HG03432 (cell line): ENCODE measurements at regions not wholly inside any gene's neighbourhood (a gene's known extent, or its start where the extent isn't known, plus 50 kb on each side); places are given as distances from the start of the nearest gene placed in this dataset.
"Not testable (repeated sequence)": the region's sequence is repeated elsewhere in the genome, so short reads cannot be mapped to it uniquely, and the experiment has no call there.

ENCODE experiments used
- ATAC-seq: cut with Tn5 transposase; IDR thresholded peaks from one replicate; pipeline ENCODE4 v1.9.1; 2021; ENCODE audit warnings: mild to moderate bottlenecking, moderate library complexity; ENCODE audit not compliant: unreplicated experiment

- ATAC-seq = no peak
Observed at GRCh38 chr15:50857763-50858162, 50.7 kb upstream of the AP4E1 start.

- peak; percentile 93 for ATAC-seq
Observed at GRCh38 chr15:50854601-50855490, 53.6 kb upstream of the AP4E1 start.

GRCh38 chr15:50850003-50850402, 58.5 kb upstream of the AP4E1 start:
- ATAC-seq = no peak

- no peak for ATAC-seq
Observed at GRCh38 chr15:50848349-50848748, 60.1 kb upstream of the AP4E1 start.

GRCh38 chr15:50845181-50845580, 63.3 kb upstream of the AP4E1 start:
- not testable (repeated sequence) for ATAC-seq

GRCh38 chr15:50840520-50840919, 68.0 kb upstream of the AP4E1 start:
- ATAC-seq = no peak

- ATAC-seq = no peak
Observed at GRCh38 chr15:50837256-50837770, 71.2 kb upstream of the AP4E1 start.

- no peak for ATAC-seq
Observed at GRCh38 chr15:50830477-50831354, 65.2 kb upstream of the SPPL2A start.

- no peak for ATAC-seq
Observed at GRCh38 chr15:50828610-50829206, 63.2 kb upstream of the SPPL2A start.

GRCh38 chr15:50825946-50826345, 60.4 kb upstream of the SPPL2A start:
- ATAC-seq = no peak

- ATAC-seq = no peak
Observed at GRCh38 chr15:50824514-50824913, 59.0 kb upstream of the SPPL2A start.

GRCh38 chr15:50823281-50823680, 57.8 kb upstream of the SPPL2A start:
- no peak for ATAC-seq

- ATAC-seq = no peak
Observed at GRCh38 chr15:50821476-50821875, 56.0 kb upstream of the SPPL2A start.

- ATAC-seq = no peak
Observed at GRCh38 chr15:50820808-50821382, 55.4 kb upstream of the SPPL2A start.

GRCh38 chr15:50819344-50819743, 53.8 kb upstream of the SPPL2A start:
- no peak for ATAC-seq

GRCh38 chr15:50815958-50816590, 50.6 kb upstream of the SPPL2A start:
- no peak for ATAC-seq
